ENCODE measurements at regions not wholly inside any gene's neighbourhood (a gene's known extent, or its start where the extent isn't known, plus 50 kb on each side); places are given as distances from the start of the nearest gene placed in this dataset.

DNA sequence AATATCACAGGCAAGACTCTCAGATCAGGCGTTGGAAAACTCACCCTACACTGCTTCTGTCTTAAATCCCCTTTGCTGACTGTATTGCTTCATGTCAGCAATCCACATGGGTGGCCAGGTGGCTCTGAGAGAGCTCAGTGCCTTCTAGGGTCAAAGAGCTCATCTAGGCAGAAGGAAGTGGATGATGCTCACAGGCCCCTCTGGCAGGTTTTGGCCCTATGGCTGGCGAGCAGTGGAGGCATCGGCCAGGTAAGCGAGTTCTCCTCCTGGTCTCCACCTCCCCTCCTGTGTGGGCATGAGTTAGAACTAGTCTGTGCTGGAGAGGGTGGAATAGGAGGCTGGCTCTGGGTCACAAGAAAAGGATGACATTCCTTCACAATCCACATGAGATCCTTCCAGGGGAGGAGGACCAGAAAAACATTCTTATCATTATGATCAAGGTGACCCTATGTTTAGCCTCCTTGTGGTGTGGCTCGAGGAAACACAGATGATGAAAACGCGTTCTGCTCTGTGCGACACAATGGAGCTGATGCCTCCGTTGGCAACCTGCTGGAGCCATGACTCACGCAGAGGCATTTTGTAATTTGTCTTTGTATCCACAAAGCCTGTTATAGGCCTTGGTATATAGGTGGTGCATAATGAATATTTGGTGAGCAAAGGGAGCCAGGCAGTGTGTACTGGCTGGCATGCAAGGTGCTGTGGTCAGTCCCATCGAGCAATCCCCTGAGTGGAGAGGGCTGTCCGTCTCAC is 264.6 kb upstream of the RAB4A start:
- H3K79me2 ChIP-seq (ENCODE audit: insufficient read depth, low read length) = no peaks in the 10 kb centered on the region
- no peak overlapping the region for H3K27ac ChIP-seq (ENCODE audit: low read depth in 1 of 2, low read length in 2 of 2)
- Mint-ChIP-seq H3K4me3 (no peak overlapping the region), H3K27ac (peak overlapping the region in 2 of 7 donors; percentile 45 to 54), H3K4me1 (peaks cover 35% of the 10 kb centered on the region), H3K27me3 (ENCODE audit: low read depth in 3 of 3) (peaks cover 1 to 2% (median 2%) of the 10 kb centered on the region in 3 donors), H3K36me3 (no peaks in the 10 kb centered on the region), H3K9me3 (peaks cover 0 to 2% (median 0%) of the 10 kb centered on the region in 7 donors)
- H3K27me3 ChIP-seq (ENCODE audit: control insufficient read depth in 2 of 2, insufficient read depth in 2 of 2, low read length in 2 of 2) = no peaks in the 10 kb centered on the region
- WGBS (ENCODE audit: insufficient coverage) = 54% methylated on average over 7 of the region's 12 CpGs
- H3K9me3 ChIP-seq (replicated peaks in 1 of 2; ENCODE audit: control insufficient read depth in 1 of 2, insufficient read depth in 1 of 2, low read length in 2 of 2) = no peaks in the 10 kb centered on the region
- no peaks in the 10 kb centered on the region for H4K20me1 ChIP-seq (ENCODE audit: insufficient read depth, low read length)
- no peak overlapping the region for H3K9ac ChIP-seq (ENCODE audit: insufficient read depth, low read length, poor library complexity, severe bottlenecking)
- no peak overlapping the region for H3K4me2 ChIP-seq (replicated peaks; ENCODE audit: extremely low read depth, low read length, poor library complexity, severe bottlenecking)
- intact Hi-C loops (cut with micrococcal nuclease) = no loop called here
- DNase-seq = peak in 2 of 3 donors; percentile 44 to 58
- peaks cover 17 to 26% of the 10 kb centered on the region in 2 donors for H3K4me1 ChIP-seq (ENCODE audit: control insufficient read depth in 1 of 2, insufficient read depth in 2 of 2, low read length in 2 of 2)
- H3K36me3 ChIP-seq (replicated peaks in 1 of 2; ENCODE audit: control insufficient read depth in 1 of 2, insufficient read depth in 2 of 2, low read length in 2 of 2) = no peaks in the 10 kb centered on the region
- no peak overlapping the region for H2AFZ ChIP-seq (ENCODE audit: insufficient read depth, low read depth, low read length, poor library complexity, severe bottlenecking)
- no peak overlapping the region for H3K4me3 ChIP-seq (replicated peaks in 1 of 3; ENCODE audit: low read depth in 2 of 3, low read length in 3 of 3)
- TF ChIP-seq, protein P1, sequence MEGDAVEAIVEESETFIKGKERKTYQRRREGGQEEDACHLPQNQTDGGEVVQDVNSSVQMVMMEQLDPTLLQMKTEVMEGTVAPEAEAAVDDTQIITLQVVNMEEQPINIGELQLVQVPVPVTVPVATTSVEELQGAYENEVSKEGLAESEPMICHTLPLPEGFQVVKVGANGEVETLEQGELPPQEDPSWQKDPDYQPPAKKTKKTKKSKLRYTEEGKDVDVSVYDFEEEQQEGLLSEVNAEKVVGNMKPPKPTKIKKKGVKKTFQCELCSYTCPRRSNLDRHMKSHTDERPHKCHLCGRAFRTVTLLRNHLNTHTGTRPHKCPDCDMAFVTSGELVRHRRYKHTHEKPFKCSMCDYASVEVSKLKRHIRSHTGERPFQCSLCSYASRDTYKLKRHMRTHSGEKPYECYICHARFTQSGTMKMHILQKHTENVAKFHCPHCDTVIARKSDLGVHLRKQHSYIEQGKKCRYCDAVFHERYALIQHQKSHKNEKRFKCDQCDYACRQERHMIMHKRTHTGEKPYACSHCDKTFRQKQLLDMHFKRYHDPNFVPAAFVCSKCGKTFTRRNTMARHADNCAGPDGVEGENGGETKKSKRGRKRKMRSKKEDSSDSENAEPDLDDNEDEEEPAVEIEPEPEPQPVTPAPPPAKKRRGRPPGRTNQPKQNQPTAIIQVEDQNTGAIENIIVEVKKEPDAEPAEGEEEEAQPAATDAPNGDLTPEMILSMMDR (IDR thresholded peaks at IDR 0.05) = no peak

DNA sequence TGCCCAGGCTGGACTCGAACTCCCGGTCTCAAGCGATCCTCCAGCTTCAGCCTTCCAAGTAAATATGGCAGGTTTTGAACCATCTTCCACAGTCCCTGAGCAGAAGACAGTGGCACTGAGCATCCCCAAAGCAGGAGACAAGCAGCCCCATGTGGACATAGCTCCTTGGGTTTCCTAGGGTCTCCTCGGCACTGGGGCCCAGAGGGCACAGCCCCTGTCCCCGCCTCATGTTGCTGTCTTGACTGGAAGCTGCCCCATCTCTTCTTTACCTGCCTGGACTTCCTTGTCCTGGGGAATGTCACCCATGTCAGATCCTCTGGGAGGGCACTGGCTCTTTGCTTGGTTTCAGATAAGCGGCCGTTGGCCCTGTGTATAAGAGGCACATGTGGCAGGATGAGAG is 263.7 kb upstream of the RAB4A start:
- Mint-ChIP-seq H3K9me3 (no peaks in the 10 kb centered on the region), H3K4me3 (no peak overlapping the region), H3K36me3 (no peaks in the 10 kb centered on the region), H3K27me3 (ENCODE audit: low read depth in 3 of 3) (peaks cover 1 to 2% (median 2%) of the 10 kb centered on the region in 3 donors), H3K27ac (no peak overlapping the region), H3K4me1 (peaks cover 26% of the 10 kb centered on the region)
- WGBS (ENCODE audit: insufficient coverage) = 98% methylated on average over 5 of the region's 7 CpGs
- DNase-seq = no peak
- H3K36me3 ChIP-seq (replicated peaks in 1 of 2; ENCODE audit: control insufficient read depth in 1 of 2, insufficient read depth in 2 of 2, low read length in 2 of 2) = no peaks in the 10 kb centered on the region
- TF ChIP-seq, protein P1 (IDR thresholded peaks at IDR 0.05) = no peak
- no peak overlapping the region for H3K4me3 ChIP-seq (replicated peaks in 1 of 3; ENCODE audit: low read depth in 2 of 3, low read length in 3 of 3)
- no peak overlapping the region for H3K4me2 ChIP-seq (replicated peaks; ENCODE audit: extremely low read depth, low read length, poor library complexity, severe bottlenecking)
- H3K27me3 ChIP-seq (ENCODE audit: control insufficient read depth in 2 of 2, insufficient read depth in 2 of 2, low read length in 2 of 2) = no peaks in the 10 kb centered on the region
- H3K27ac ChIP-seq (ENCODE audit: low read depth in 1 of 2, low read length in 2 of 2) = no peak overlapping the region
- no peak overlapping the region for H3K9ac ChIP-seq (ENCODE audit: insufficient read depth, low read length, poor library complexity, severe bottlenecking)
- peaks cover 17 to 22% of the 10 kb centered on the region in 2 donors for H3K4me1 ChIP-seq (ENCODE audit: control insufficient read depth in 1 of 2, insufficient read depth in 2 of 2, low read length in 2 of 2)
- intact Hi-C loops (cut with micrococcal nuclease) = no loop called here
- H3K79me2 ChIP-seq (ENCODE audit: insufficient read depth, low read length) = no peaks in the 10 kb centered on the region
- H4K20me1 ChIP-seq (ENCODE audit: insufficient read depth, low read length) = no peaks in the 10 kb centered on the region
- no peak overlapping the region for H2AFZ ChIP-seq (ENCODE audit: insufficient read depth, low read depth, low read length, poor library complexity, severe bottlenecking)
- H3K9me3 ChIP-seq (replicated peaks in 1 of 2; ENCODE audit: control insufficient read depth in 1 of 2, insufficient read depth in 1 of 2, low read length in 2 of 2) = no peaks in the 10 kb centered on the region

All from CD14-positive monocyte (primary cell).